22Rv1 (cell line): ENCODE measurements at regions not wholly inside any gene's neighbourhood (a gene's known extent, or its start where the extent isn't known, plus 50 kb on each side); places are given as distances from the start of the nearest gene placed in this dataset.

Source experiments
- ZFX ChIP-seq: fragments of 450-650 bp; IDR thresholded peaks from 2 replicates; pipeline ENCODE4 v1.6.1; 2017; ENCODE audit warnings: antibody characterized with exemption, borderline replicate concordance
- TF ChIP-seq, protein P1 (sequence below): fragments of 450-650 bp; IDR thresholded peaks from 2 replicates; pipeline ENCODE4 v1.5.1; 2017; ENCODE audit warnings: mild to moderate bottlenecking

DNA sequence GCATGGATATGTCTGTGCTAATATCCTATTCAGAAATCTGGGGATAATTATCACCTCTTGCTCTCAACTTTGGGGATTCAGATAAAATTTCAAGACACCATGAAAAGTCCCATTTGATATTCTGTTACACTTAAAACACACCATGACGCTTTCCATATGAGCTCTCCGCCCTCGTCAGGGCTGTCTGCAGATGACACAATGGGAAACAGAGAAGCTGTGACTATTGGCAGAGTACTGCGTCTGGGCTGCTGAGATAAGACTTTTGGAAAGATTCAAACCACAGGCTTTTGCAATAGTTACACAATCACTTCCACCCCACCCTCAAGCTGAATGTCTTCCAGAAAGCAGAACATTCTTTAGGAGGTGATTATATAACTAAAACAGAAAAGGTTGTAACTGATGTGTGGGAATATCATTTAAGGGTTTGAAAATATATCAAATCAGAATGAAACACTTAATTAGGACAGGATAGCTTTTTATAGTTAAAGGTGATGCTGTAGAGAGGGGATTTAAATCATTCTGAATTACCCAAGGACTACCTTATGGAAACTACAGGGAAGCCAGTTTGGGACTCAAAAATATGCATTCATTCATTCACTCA lies 75.3 kb upstream of the TMPO start:
- TF ChIP-seq, protein P1, sequence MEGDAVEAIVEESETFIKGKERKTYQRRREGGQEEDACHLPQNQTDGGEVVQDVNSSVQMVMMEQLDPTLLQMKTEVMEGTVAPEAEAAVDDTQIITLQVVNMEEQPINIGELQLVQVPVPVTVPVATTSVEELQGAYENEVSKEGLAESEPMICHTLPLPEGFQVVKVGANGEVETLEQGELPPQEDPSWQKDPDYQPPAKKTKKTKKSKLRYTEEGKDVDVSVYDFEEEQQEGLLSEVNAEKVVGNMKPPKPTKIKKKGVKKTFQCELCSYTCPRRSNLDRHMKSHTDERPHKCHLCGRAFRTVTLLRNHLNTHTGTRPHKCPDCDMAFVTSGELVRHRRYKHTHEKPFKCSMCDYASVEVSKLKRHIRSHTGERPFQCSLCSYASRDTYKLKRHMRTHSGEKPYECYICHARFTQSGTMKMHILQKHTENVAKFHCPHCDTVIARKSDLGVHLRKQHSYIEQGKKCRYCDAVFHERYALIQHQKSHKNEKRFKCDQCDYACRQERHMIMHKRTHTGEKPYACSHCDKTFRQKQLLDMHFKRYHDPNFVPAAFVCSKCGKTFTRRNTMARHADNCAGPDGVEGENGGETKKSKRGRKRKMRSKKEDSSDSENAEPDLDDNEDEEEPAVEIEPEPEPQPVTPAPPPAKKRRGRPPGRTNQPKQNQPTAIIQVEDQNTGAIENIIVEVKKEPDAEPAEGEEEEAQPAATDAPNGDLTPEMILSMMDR: no peak
- TF ChIP-seq ZFX: no peak
